DOHH2 (cell line): ENCODE measurements at regions not wholly inside any gene's neighbourhood (a gene's known extent, or its start where the extent isn't known, plus 50 kb on each side); places are given as distances from the start of the nearest gene placed in this dataset.

Source experiments
- H3F3A ChIP-seq: fragments of 200-600 bp; sonication (generic), shearing (Covaris generic); 2 replicates; pipeline ENCODE4 v1.6.0; 2016; ENCODE audit warnings: antibody characterized with exemption, mild to moderate bottlenecking; ENCODE audit not compliant: control insufficient read depth, insufficient read depth
- H3K27ac ChIP-seq: fragments of 200-600 bp; sonication (generic); 2 replicates; pipeline ENCODE4 v1.5.1; 2014; ENCODE audit warnings: low read depth, mild to moderate bottlenecking, low read length, moderate library complexity
- H3K27me3 ChIP-seq: fragments of 200-600 bp; sonication (generic); 2 replicates; pipeline ENCODE4 v1.6.1; 2014; ENCODE audit warnings: mild to moderate bottlenecking, low read length, mixed read lengths; ENCODE audit not compliant: control insufficient read depth
- H3K36me3 ChIP-seq: fragments of 200-600 bp; sonication (generic); 2 replicates; pipeline ENCODE4 v1.6.1; 2014; ENCODE audit warnings: mild to moderate bottlenecking, low read length, moderate library complexity, mixed read lengths; ENCODE audit not compliant: control insufficient read depth
- H3K4me1 ChIP-seq: fragments of 200-600 bp; sonication (generic); 2 replicates; pipeline ENCODE4 v1.6.1; 2014; ENCODE audit warnings: mild to moderate bottlenecking, low read length, mixed read lengths; ENCODE audit not compliant: control insufficient read depth
- H3K4me2 ChIP-seq: fragments of 200-600 bp; sonication (generic); 2 replicates; pipeline ENCODE4 v1.6.0; 2014; ENCODE audit warnings: mild to moderate bottlenecking, low read length, moderate library complexity
- H3K4me3 ChIP-seq: fragments of 200-600 bp; sonication (generic); 2 replicates; pipeline ENCODE4 v1.5.1; 2014; ENCODE audit warnings: mild to moderate bottlenecking, low read length, mixed read lengths
- H3K79me2 ChIP-seq: fragments of 200-600 bp; sonication (generic); 2 replicates; pipeline ENCODE4 v1.6.1; 2014; ENCODE audit warnings: mild to moderate bottlenecking, low read length, mixed read lengths; ENCODE audit not compliant: control insufficient read depth
- H3K9me2 ChIP-seq: fragments of 200-600 bp; sonication (generic); replicated peaks from 2 replicates; pipeline ENCODE4 v1.6.1; 2014; ENCODE audit warnings: mild to moderate bottlenecking, low read length, mixed read lengths; ENCODE audit not compliant: control insufficient read depth
- H3K9me3 ChIP-seq: fragments of 200-600 bp; sonication (generic); 2 replicates; pipeline ENCODE4 v1.6.1; 2014; ENCODE audit warnings: antibody characterized with exemption, low read length, mixed read lengths; ENCODE audit not compliant: control insufficient read depth, insufficient read depth
- H4K20me1 ChIP-seq: fragments of 200-600 bp; sonication (generic); 2 replicates; pipeline ENCODE4 v1.6.0; 2014; ENCODE audit warnings: low read depth, mild to moderate bottlenecking, antibody characterized with exemption, low read length, moderate library complexity; ENCODE audit not compliant: control insufficient read depth, insufficient read depth
- CTCF ChIP-seq: fragments of 200-600 bp; sonication (generic); IDR thresholded peaks from one replicate; pipeline ENCODE4 v1.5.1; 2014; ENCODE audit warnings: antibody characterized with exemption, mild to moderate bottlenecking, low read depth, low read length; ENCODE audit not compliant: poor library complexity, severe bottlenecking
- EZH2phosphoT487 ChIP-seq: fragments of 200-600 bp; sonication (generic); IDR thresholded peaks from 2 replicates; pipeline ENCODE4 v1.6.1; 2017; ENCODE audit warnings: borderline replicate concordance, mild to moderate bottlenecking, antibody characterized with exemption, low read length, moderate library complexity, mixed read lengths

- TF ChIP-seq EZH2phosphoT487: no peak
- Histone ChIP-seq H3K4me2 (no peak overlapping the region), H3K4me3 (no peak overlapping the region), H3K36me3 (no peaks in the 10 kb centered on the region), H3K79me2 (no peaks in the 10 kb centered on the region), H3K4me1 (no peaks in the 10 kb centered on the region), H3K27me3 (no peaks in the 10 kb centered on the region), H4K20me1 (no peaks in the 10 kb centered on the region), H3K9me3 (peaks cover 9% of the 10 kb centered on the region; the same call in 1 of the 2 replicates), H3K27ac (no peak overlapping the region), H3K9me2 (no peaks in the 10 kb centered on the region), H3F3A (no peaks in the 10 kb centered on the region)
These were observed 766.9 kb upstream of the FBXO33 start for GRCh38 chr14:40199101-40199500.

GRCh38 chr14:40197344-40197743, 765.1 kb upstream of the FBXO33 start:
- Histone ChIP-seq H3K36me3 (no peaks in the 10 kb centered on the region), H3K4me2 (no peak overlapping the region), H3K79me2 (no peaks in the 10 kb centered on the region), H3K27me3 (no peaks in the 10 kb centered on the region), H4K20me1 (no peaks in the 10 kb centered on the region), H3K27ac (no peak overlapping the region), H3K4me3 (no peak overlapping the region), H3K9me3 (no peaks in the 10 kb centered on the region), H3K4me1 (no peaks in the 10 kb centered on the region), H3F3A (no peaks in the 10 kb centered on the region), H3K9me2 (no peaks in the 10 kb centered on the region)
- no peak for TF ChIP-seq EZH2phosphoT487
- TF ChIP-seq CTCF: no peak

GRCh38 chr14:40188006-40188405, 755.8 kb upstream of the FBXO33 start:
- no peak overlapping the region for H3K27ac ChIP-seq
- H3K4me1 ChIP-seq: peaks cover 3% of the 10 kb centered on the region; the same call in 1 of the 2 replicates
- H3K36me3 ChIP-seq: no peaks in the 10 kb centered on the region
- no peaks in the 10 kb centered on the region for H3K27me3 ChIP-seq
- H3K9me3 ChIP-seq: no peaks in the 10 kb centered on the region
- TF ChIP-seq EZH2phosphoT487 (no peak), CTCF (no peak)
- no peaks in the 10 kb centered on the region for H3F3A ChIP-seq
- no peaks in the 10 kb centered on the region for H3K79me2 ChIP-seq
- H3K4me3 ChIP-seq: no peak overlapping the region
- H3K4me2 ChIP-seq: no peak overlapping the region
- no peaks in the 10 kb centered on the region for H3K9me2 ChIP-seq
- no peaks in the 10 kb centered on the region for H4K20me1 ChIP-seq

- Histone ChIP-seq H3K36me3 (no peaks in the 10 kb centered on the region), H3F3A (no peaks in the 10 kb centered on the region), H3K79me2 (no peaks in the 10 kb centered on the region), H3K27me3 (no peaks in the 10 kb centered on the region), H3K4me2 (no peak overlapping the region), H3K9me2 (no peaks in the 10 kb centered on the region), H3K4me1 (no peaks in the 10 kb centered on the region), H4K20me1 (no peaks in the 10 kb centered on the region), H3K27ac (no peak overlapping the region), H3K9me3 (peaks cover 23% of the 10 kb centered on the region), H3K4me3 (no peak overlapping the region)
- no peak for TF ChIP-seq EZH2phosphoT487
- TF ChIP-seq CTCF: no peak
These were observed 731.9 kb upstream of the FBXO33 start for GRCh38 chr14:40164083-40164482.
